ENCODE measurements at regions not wholly inside any gene's neighbourhood (a gene's known extent, or its start where the extent isn't known, plus 50 kb on each side); places are given as distances from the start of the nearest gene placed in this dataset.

GRCh38 chr21:28186604-28187003 is 806.1 kb downstream of the LTN1 start:
- Histone ChIP-seq H3K4me1 (no peaks in the 10 kb centered on the region), H3K27ac (peak overlapping the region in 1 of 4 donors; percentile 38), H3K4me3 (no peak overlapping the region), H3K9me3 (no peaks in the 10 kb centered on the region), H3K27me3 (no peaks in the 10 kb centered on the region), H3K36me3 (no peaks in the 10 kb centered on the region)
- DNase-seq (no peak), ATAC-seq (ENCODE audit: low FRiP score in 2 of 2) (no peak)
- peak in 1 of 4 donors; percentile 53 for TF ChIP-seq EP300 (IDR thresholded peaks at IDR 0.05)
- TF ChIP-seq CTCF (IDR thresholded peaks at IDR 0.05): no peak

GRCh38 chr21:28181730-28182129 is 810.9 kb downstream of the LTN1 start:
- no peaks in the 10 kb centered on the region for H3K4me1 ChIP-seq
- ATAC-seq (ENCODE audit: low FRiP score in 2 of 2) (no peak), DNase-seq (no peak)
- no peaks in the 10 kb centered on the region for H3K27me3 ChIP-seq
- TF ChIP-seq CTCF (IDR thresholded peaks at IDR 0.05) (no peak), POLR2A (IDR thresholded peaks at IDR 0.05) (no peak), POLR2AphosphoS5 (IDR thresholded peaks at IDR 0.05) (no peak), EP300 (IDR thresholded peaks at IDR 0.05) (no peak)
- H3K27ac ChIP-seq: no peak overlapping the region
- no peaks in the 10 kb centered on the region for H3K36me3 ChIP-seq
- 91 to 93% methylated on average over 4 of the region's 4 CpGs for WGBS, 2 donors
- H3K4me3 ChIP-seq: no peak overlapping the region
- H3K9me3 ChIP-seq: no peaks in the 10 kb centered on the region

GRCh38 chr21:28179136-28179535 is 813.5 kb downstream of the LTN1 start:
- Histone ChIP-seq H3K4me3 (no peak overlapping the region), H3K27me3 (no peaks in the 10 kb centered on the region), H3K4me1 (no peaks in the 10 kb centered on the region), H3K27ac (no peak overlapping the region), H3K36me3 (no peaks in the 10 kb centered on the region), H3K9me3 (no peaks in the 10 kb centered on the region)
- ATAC-seq (ENCODE audit: low FRiP score in 2 of 2) (no peak), DNase-seq (no peak)
- TF ChIP-seq POLR2AphosphoS5 (IDR thresholded peaks at IDR 0.05) (no peak), EP300 (IDR thresholded peaks at IDR 0.05) (no peak), CTCF (IDR thresholded peaks at IDR 0.05) (no peak), POLR2A (IDR thresholded peaks at IDR 0.05) (no peak)

- H3K4me1 ChIP-seq: no peaks in the 10 kb centered on the region
- no peak for DNase-seq
- H3K27me3 ChIP-seq: no peaks in the 10 kb centered on the region
- no peak overlapping the region for H3K4me3 ChIP-seq
- ATAC-seq (ENCODE audit: low FRiP score in 2 of 2): no peak
- no peaks in the 10 kb centered on the region for H3K36me3 ChIP-seq
- 43 to 47% methylated on average over 1 of the region's 1 CpG for WGBS, 2 donors
- H3K27ac ChIP-seq: no peak overlapping the region
- no peaks in the 10 kb centered on the region for H3K9me3 ChIP-seq
- TF ChIP-seq POLR2A (IDR thresholded peaks at IDR 0.05) (no peak), CTCF (IDR thresholded peaks at IDR 0.05) (no peak), POLR2AphosphoS5 (IDR thresholded peaks at IDR 0.05) (no peak), EP300 (IDR thresholded peaks at IDR 0.05) (no peak)
Measured at GRCh38 chr21:28177124-28177523, 815.6 kb downstream of the LTN1 start.

GRCh38 chr21:28174701-28175100 is 818.0 kb downstream of the LTN1 start:
- TF ChIP-seq EP300 (IDR thresholded peaks at IDR 0.05) (no peak), CTCF (IDR thresholded peaks at IDR 0.05) (no peak), POLR2AphosphoS5 (IDR thresholded peaks at IDR 0.05) (no peak), POLR2A (IDR thresholded peaks at IDR 0.05) (no peak)
- Histone ChIP-seq H3K4me1 (no peaks in the 10 kb centered on the region), H3K27me3 (no peaks in the 10 kb centered on the region), H3K27ac (no peak overlapping the region), H3K36me3 (no peaks in the 10 kb centered on the region), H3K9me3 (no peaks in the 10 kb centered on the region), H3K4me3 (no peak overlapping the region)
- ATAC-seq (ENCODE audit: low FRiP score in 2 of 2): no peak
- DNase-seq: no peak
